ENCODE measurements at regions not wholly inside any gene's neighbourhood (a gene's known extent, or its start where the extent isn't known, plus 50 kb on each side); places are given as distances from the start of the nearest gene placed in this dataset.

DNA sequence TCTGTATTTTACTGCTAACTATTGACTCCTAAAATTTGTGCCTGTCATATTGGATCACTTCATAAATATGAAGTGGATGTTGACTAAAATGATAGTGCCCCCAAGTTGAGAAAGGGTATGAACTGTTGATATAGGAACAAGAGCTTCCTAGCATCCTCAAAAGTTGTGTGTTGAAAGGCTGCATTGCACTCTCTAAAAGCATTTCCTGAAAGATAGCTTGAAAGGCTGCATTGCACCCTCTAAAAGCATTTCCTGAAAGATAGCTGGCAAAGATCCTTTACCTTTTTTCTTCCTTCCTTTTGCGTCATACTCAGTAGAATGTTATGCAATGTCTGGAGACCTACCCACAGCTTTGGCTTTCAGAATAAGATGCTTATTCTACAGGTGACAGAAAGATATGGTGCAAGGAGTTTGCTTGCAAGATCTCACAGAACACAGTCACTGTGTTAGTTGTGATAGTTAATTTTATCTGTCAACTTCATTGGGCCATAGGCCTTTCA lies 274.6 kb upstream of the GALNTL6 start:
- TF ChIP-seq, protein P1, sequence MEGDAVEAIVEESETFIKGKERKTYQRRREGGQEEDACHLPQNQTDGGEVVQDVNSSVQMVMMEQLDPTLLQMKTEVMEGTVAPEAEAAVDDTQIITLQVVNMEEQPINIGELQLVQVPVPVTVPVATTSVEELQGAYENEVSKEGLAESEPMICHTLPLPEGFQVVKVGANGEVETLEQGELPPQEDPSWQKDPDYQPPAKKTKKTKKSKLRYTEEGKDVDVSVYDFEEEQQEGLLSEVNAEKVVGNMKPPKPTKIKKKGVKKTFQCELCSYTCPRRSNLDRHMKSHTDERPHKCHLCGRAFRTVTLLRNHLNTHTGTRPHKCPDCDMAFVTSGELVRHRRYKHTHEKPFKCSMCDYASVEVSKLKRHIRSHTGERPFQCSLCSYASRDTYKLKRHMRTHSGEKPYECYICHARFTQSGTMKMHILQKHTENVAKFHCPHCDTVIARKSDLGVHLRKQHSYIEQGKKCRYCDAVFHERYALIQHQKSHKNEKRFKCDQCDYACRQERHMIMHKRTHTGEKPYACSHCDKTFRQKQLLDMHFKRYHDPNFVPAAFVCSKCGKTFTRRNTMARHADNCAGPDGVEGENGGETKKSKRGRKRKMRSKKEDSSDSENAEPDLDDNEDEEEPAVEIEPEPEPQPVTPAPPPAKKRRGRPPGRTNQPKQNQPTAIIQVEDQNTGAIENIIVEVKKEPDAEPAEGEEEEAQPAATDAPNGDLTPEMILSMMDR (IDR thresholded peaks at IDR 0.05; ENCODE audit: control extremely low read depth, extremely low read depth, low read depth, missing control alignments), result no peak
- ChIA-PET CTCF (interaction anchor here (0.7 to 2.0 kb wide), 2 partner anchors 10 to 37 kb away, joined by 3 to 4 read pairs; no protein-coding TSS in a partner anchor), POLR2A (no interaction called here)
- DNase-seq (ENCODE audit: extremely low spot score), result no peak

DNA sequence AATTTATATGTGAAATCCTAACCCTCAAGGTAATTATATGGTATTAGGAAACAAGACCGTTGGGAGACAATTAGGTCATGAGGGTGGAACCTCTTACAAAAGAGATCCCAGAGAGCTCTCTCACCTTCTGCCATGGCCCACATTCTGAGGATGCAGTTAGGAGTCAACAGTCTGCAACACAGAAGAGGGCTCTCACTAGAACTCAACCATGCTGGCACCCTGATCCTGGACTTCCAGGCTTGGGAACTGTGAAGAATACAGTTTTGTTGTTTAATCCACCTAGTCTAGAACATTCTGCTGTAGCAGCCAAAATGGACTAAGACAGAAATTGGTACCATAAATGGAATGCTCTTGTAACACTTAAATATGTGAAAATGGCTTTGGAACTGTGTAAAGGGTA lies 278.8 kb upstream of the GALNTL6 start:
- TF ChIP-seq, protein P1 (IDR thresholded peaks at IDR 0.05; ENCODE audit: control extremely low read depth, extremely low read depth, low read depth, missing control alignments), result no peak
- no peak for DNase-seq (ENCODE audit: extremely low spot score)
- POLR2A ChIA-PET, result no interaction called here
- CTCF ChIA-PET, result interaction anchor here (1.1 to 1.7 kb wide), 2 partner anchors 9 to 29 kb away, joined by 3 to 5 read pairs; no protein-coding TSS in a partner anchor

DNA sequence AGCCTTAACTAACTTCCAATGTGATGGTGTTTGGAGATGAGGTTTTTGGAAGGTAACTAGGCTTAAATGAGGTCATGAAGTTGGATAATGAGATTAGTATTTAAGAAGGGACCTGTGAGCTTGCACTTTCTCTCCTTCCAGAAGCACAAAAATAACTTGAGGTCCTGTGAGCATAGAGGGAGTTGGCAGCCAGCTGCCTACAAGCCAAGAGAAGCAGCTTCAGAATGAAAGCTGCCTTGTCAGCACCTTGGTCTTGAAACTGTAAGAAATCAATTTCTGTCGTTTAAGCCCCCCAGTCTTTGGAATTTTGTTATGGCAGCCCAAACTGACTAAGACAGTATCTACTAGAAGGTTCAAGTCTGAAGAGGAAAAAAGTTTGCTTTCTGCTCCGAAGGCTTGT lies 280.2 kb upstream of the GALNTL6 start:
- DNase-seq (ENCODE audit: extremely low spot score), result no peak
- POLR2A ChIA-PET, result no interaction called here
- CTCF ChIA-PET, result no interaction called here

DNA sequence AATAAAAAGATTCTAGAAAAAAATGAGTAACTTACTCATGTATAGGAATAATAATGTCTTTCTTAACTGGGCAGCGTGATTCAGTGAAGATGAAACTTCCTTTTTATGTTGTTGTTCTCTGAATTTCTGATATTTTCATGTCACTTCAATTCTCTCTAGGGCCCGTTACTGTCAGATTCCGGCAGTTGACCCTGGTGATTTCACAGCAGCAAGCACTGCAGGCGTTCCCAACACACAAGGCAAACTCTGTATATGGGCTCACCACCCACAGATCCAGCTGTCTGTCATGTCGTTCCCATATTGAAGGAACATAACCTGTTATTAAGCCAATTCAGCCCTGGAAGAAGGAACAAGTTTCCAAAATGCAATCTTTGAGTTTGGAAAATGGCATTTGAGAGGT lies 288.3 kb upstream of the GALNTL6 start:
- ChIA-PET CTCF (no interaction called here), POLR2A (no interaction called here)
- no peak for DNase-seq (ENCODE audit: extremely low spot score)
- TF ChIP-seq, protein P1 (IDR thresholded peaks at IDR 0.05; ENCODE audit: control extremely low read depth, extremely low read depth, low read depth, missing control alignments), result no peak

More for the DNA sequence above, 280.2 kb upstream of the GALNTL6 start:
- TF ChIP-seq, protein P1 (IDR thresholded peaks at IDR 0.05; ENCODE audit: control extremely low read depth, extremely low read depth, low read depth, missing control alignments), result no peak

DNA sequence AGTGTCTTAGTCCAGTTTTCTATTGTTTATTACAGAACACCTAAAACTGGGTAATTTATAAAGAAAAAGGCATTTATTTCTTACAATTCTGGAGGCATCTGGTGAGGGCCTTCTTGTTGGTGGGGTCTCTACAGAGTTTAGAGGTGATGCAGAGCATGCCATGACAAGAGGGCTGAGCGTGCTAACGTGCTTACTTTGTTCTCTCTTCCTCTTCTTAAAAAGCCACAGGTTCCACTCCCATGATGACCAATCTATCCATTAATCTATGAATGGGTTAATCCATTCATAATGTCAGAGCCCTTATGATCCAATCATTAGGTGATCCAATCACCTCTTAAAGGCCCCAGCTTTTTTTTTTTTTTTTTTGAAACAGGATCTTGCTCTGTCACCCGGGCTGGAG lies 291.5 kb upstream of the GALNTL6 start:
- TF ChIP-seq, protein P1 (IDR thresholded peaks at IDR 0.05; ENCODE audit: control extremely low read depth, extremely low read depth, low read depth, missing control alignments), result no peak
- ChIA-PET CTCF (interaction anchor here (1.1 kb wide), 1 partner anchor 10 kb away, joined by 3 read pairs; no protein-coding TSS in a partner anchor), POLR2A (no interaction called here)
- DNase-seq (ENCODE audit: extremely low spot score), result no peak

DNA sequence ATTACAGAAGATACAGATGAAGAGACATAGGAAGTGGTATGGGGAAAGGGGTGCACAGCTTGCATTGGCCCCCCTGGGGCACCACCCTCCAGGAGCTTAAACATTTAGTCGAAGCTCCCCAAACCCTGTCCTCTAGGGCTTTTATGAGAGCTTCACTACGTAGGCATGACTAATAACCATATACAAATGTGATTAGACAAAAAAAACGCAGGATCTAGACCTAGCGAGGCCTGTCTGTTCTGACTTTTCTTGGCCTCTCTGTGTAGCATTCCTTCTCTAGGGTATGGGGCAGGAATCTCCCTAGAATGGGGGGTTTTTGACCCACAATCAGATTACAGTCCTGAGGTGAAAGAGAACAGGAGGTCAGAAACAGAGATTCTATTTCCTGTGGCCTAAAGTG lies 293.7 kb upstream of the GALNTL6 start:
- ChIA-PET POLR2A (no interaction called here), CTCF (no interaction called here)
- TF ChIP-seq, protein P1 (IDR thresholded peaks at IDR 0.05; ENCODE audit: control extremely low read depth, extremely low read depth, low read depth, missing control alignments), result no peak
- DNase-seq (ENCODE audit: extremely low spot score), result no peak

DNA sequence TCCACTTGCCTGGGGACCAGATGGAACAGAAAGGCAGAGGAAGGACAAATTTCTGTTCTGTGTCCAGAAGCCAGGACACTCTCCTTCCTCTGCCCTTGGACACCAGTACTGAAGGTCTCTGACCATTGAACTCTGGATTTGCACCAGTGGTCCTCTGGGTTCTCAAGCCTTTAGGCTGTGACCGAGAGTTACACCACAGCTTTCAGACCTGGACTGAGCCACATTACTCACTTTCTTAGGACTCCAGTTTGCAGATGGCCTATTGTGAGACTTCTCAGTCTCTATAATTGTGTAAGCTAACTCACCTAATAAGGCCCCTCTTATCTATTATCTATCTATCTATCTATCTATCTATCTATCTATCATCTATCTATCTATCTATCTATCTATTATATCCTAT lies 295.3 kb upstream of the GALNTL6 start:
- no peak for DNase-seq (ENCODE audit: extremely low spot score)
- POLR2A ChIA-PET, result no interaction called here
- CTCF ChIA-PET, result no interaction called here
- TF ChIP-seq, protein P1 (IDR thresholded peaks at IDR 0.05; ENCODE audit: control extremely low read depth, extremely low read depth, low read depth, missing control alignments), result no peak

All from GM10248 (cell line).